ENCODE measurements at regions not wholly inside any gene's neighbourhood (a gene's known extent, or its start where the extent isn't known, plus 50 kb on each side); places are given as distances from the start of the nearest gene placed in this dataset.

DNA sequence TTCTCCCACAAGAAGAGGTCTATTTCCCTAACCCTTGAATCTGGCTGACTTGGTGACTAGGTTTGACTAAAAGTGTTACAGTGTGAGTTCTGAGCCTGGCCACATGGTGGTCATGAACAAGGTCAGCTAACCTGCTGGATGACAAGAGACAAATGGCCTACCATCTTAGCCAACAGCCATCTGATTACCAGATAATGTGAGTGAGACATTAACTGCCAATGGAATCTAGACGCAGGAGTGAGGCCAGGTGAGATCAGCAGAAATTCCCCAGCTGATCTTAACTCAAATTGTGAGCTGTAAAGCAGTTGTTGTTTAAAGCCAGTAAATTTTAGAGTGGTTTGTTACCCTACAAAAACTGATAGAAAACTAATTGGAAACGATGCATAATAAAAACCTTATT is 320.0 kb downstream of the BRINP2 start:
- DNase-seq (ENCODE audit: low spot score), result no peak
- no peak overlapping the region for H3K27ac ChIP-seq
- TF ChIP-seq, protein P1, sequence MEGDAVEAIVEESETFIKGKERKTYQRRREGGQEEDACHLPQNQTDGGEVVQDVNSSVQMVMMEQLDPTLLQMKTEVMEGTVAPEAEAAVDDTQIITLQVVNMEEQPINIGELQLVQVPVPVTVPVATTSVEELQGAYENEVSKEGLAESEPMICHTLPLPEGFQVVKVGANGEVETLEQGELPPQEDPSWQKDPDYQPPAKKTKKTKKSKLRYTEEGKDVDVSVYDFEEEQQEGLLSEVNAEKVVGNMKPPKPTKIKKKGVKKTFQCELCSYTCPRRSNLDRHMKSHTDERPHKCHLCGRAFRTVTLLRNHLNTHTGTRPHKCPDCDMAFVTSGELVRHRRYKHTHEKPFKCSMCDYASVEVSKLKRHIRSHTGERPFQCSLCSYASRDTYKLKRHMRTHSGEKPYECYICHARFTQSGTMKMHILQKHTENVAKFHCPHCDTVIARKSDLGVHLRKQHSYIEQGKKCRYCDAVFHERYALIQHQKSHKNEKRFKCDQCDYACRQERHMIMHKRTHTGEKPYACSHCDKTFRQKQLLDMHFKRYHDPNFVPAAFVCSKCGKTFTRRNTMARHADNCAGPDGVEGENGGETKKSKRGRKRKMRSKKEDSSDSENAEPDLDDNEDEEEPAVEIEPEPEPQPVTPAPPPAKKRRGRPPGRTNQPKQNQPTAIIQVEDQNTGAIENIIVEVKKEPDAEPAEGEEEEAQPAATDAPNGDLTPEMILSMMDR (IDR thresholded peaks at IDR 0.05), result no peak
- no peak overlapping the region for H3K4me3 ChIP-seq

DNA sequence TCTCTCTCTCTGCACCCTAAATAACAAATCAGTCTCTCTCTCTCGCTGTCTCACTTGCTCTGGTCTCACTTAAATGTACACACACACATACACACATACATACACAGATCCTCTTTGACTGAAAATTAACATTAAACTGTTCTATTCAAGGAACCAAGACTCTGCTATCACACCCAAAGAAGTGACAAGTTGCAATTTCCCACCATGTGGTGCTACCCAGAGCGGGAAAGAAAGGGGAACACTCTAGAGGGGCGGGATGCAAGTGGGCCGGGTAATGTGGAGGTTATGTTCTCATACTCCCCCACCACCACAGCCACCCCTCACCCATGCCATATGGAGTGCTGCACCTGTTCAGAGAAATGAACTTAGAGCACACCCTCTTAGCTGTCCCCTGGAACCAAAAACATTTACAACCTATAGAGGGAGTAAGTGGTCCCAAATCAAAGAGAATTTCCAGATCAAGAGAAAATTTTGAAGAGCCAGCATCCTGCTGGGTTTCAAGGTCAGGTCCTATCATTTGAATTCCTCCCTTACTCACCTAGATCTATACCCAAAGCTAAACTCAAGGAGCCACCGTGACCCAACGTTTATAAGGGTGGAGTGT is 319.4 kb downstream of the BRINP2 start:
- TF ChIP-seq, protein P1 (IDR thresholded peaks at IDR 0.05), result no peak
- DNase-seq (ENCODE audit: low spot score), result no peak
- Histone ChIP-seq H3K4me3 (no peak overlapping the region), H3K27ac (no peak overlapping the region)

DNA sequence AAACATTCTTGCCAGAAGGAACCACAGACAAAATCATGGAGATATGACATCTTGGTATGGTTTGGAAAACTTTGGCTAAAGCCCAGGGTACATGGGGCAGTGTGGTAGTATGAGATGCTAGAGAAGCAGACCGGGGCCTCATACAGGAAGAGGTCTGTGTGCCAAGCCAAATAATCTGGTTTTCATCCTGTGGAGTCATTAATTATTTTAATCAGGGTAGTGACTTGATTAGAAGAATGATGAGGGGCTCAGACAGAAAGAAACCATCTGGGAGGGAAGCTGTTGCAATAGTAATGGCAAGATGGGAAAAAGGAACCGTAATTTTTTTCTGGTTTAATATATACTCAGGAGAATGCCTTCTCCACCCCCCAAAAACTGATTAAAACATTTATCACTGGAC is 318.0 kb downstream of the BRINP2 start:
- Histone ChIP-seq H3K4me3 (no peak overlapping the region), H3K27ac (no peak overlapping the region)
- DNase-seq (ENCODE audit: low spot score), result no peak
- TF ChIP-seq, protein P1 (IDR thresholded peaks at IDR 0.05), result no peak

DNA sequence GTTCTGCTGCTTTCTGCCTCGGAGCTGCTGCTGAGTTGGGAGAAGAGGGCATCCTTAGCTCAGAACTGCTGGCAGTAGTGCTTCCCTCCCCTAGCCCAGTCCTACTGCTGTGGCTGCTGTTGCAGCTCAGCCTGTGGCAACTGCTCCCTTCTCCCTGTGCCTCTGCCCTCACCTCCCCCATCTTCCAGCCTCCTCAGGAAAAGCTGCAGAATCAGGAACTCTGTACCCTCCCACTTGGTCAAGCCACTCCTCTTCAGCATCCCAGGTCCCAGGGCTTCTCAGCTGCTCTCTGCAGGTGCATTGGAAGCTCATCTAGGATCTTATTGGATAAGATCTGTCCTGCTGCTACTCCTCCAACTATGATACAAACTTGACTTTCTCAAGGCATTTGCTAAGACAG is 316.7 kb downstream of the BRINP2 start:
- no peak overlapping the region for H3K27ac ChIP-seq
- no peak for DNase-seq (ENCODE audit: low spot score)
- no peak overlapping the region for H3K4me3 ChIP-seq
- TF ChIP-seq, protein P1 (IDR thresholded peaks at IDR 0.05), result no peak

DNA sequence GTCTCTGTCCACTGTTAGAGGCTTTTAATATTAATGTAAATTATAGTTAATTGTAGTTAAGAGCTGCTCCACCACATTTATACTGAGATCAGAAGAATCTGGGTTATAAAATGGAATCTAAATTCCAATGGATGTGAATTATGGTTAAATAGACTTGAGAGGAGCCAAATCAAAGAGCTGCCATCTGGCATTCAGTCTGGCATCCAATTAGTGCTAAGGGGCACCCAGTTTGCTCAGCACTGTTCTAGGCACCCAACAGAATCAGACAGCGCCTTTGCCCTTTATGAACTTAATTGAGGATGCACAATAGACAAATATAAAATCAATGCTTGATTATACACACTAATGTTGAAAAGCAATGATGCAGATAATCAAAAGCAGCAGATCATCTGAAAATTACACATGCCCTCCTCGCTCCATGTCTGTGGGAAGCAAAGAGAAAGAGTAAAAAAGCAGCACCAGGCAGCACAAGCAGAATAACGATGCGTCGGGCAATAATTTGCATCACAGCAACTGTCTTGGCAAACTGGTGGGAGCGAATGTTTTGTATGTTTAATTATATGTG is 310.1 kb downstream of the BRINP2 start:
- no peak overlapping the region for H3K27ac ChIP-seq
- no peak overlapping the region for H3K4me3 ChIP-seq
- DNase-seq (ENCODE audit: low spot score), result no peak
- TF ChIP-seq, protein P1 (IDR thresholded peaks at IDR 0.05), result no peak

DNA sequence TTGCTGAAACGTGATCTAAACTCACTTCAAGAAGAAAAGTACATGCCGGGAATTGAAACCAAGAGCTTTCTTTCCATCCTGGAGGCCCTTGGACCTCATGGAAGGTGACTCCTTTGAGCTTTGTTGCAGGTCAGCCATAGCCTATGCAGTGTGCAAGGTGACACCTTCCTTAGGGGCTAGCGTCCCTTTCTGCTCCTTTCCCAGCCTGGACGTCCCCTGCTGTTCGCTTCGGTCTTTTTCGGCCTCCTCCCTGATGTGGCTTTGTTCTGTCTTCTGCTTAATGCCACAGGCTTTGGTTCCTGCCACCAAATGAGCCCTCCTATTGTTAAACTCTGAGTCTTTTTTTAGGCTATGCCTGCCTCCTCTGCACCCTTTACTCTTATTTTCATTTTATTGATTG is 308.8 kb downstream of the BRINP2 start:
- no peak for DNase-seq (ENCODE audit: low spot score)
- Histone ChIP-seq H3K27ac (no peak overlapping the region), H3K4me3 (no peak overlapping the region)
- TF ChIP-seq, protein P1 (IDR thresholded peaks at IDR 0.05), result no peak

DNA sequence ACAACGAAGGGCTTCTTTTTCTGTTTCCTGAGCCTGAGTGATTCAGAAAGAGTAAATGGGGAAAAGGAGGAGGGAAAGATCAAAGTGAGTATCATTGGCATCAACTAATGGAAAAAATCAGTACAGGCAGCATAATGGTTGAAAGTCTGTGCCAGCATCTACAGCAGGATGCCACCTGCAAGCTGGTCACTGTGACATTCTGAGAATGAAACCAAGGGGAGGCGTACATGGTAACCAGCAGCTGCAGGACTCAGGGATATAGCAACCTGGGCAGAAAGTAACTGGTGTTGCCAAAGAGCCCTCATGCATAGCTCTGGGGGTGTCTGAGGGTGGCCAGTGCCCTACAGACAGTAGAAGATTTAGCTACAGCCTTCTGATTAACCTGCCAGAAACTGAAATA is 305.9 kb downstream of the BRINP2 start:
- no peak for DNase-seq (ENCODE audit: low spot score)
- Histone ChIP-seq H3K4me3 (no peak overlapping the region), H3K27ac (no peak overlapping the region)
- TF ChIP-seq, protein P1 (IDR thresholded peaks at IDR 0.05), result no peak

Measured in coronary artery (tissue), 2 donors.